RWPE1 (cell line): ENCODE measurements at regions not wholly inside any gene's neighbourhood (a gene's known extent, or its start where the extent isn't known, plus 50 kb on each side); places are given as distances from the start of the nearest gene placed in this dataset.
A peak's percentile ranks its signal among the peaks of the same experiment; 100 is the strongest.
"Not testable (repeated sequence)": the region's sequence is repeated elsewhere in the genome, so short reads cannot be mapped to it uniquely, and the experiment has no call there.

Experiments used
- CTCF ChIA-PET: fragments of 350-600 bp; sonication (Branson Sonifier 250); formaldehyde crosslinking; extraction: SDS; loops from one replicate; lab custom pipeline; 2021; lab: Yijun Ruan, JAX
- POLR2A ChIA-PET: fragments of 400-600 bp; formaldehyde crosslinking; extraction: SDS; loops from one replicate; lab custom pipeline; 2020; ENCODE audit warnings: antibody characterized with exemption; ENCODE audit not compliant: low non-redundant PET; lab: Yijun Ruan, JAX
- DNase-seq: peaks from one replicate; pipeline ENCODE4 v3.0.0; 2012; ENCODE audit warnings: low spot score
- H3K27ac ChIP-seq: fragments of 450-650 bp; 2 replicates; pipeline ENCODE4 v1.5.1; 2017
- CTCF ChIP-seq: fragments of 450-650 bp; conservative IDR thresholded peaks from 2 replicates; pipeline ENCODE4 v1.5.1; 2017; ENCODE audit warnings: low read depth, mild to moderate bottlenecking

GRCh38 chr3:181189556-181189955, 200.0 kb upstream of the DNAJC19 start:
- CTCF ChIA-PET: no interaction called here
- DNase-seq: no peak
- POLR2A ChIA-PET: no interaction called here
- no peak overlapping the region for H3K27ac ChIP-seq
- TF ChIP-seq CTCF: no peak

DNA sequence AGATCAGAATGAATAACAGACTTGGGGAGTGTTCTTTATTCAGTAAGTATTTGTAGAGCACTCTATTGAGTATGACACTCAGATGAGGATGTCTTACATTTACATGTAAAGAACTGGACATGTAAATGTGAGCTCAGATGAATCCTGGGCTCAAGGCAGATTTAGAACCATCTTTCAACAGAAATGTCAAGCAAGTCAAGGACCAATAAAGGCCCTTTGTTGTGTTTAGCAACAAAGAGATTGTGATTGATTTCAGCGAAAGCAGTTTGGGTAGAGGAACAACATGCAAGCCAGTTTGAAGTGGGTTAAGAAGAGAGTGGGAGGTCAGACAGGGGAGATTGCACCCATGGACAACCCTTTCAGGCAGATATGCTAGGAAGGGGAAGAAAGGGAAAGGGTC, 194.2 kb upstream of the DNAJC19 start:
- no peak for DNase-seq
- H3K27ac ChIP-seq: no peak overlapping the region
- ChIA-PET POLR2A (no interaction called here), CTCF (no interaction called here)
- no peak for TF ChIP-seq CTCF

- CTCF ChIA-PET: interaction anchor here (1.0 kb wide), 1 partner anchor 16 kb away, joined by 3 read pairs; no protein-coding TSS in a partner anchor
- H3K27ac ChIP-seq, DNase-seq, POLR2A ChIA-PET: not testable (repeated sequence)
These were observed 193.5 kb upstream of the DNAJC19 start for GRCh38 chr3:181183057-181183456.

DNA sequence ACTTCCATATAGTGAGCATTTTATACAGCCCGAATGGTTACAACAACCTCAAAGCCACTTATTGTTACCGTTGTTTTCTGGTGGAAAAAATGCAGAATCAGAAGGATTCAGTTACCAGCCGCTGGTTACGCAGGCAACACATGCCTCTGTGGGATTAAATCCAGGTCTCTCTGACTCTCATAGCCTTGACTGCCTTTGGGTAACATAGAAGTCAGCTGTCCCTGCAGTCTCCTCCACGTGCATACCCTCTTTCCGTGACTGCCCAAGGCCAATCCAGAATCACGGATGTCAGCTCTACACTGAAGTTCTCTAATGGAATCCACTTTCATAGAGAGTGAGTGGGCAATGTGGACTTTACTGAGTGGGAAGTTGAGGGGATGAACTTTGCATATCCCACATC, 189.5 kb upstream of the DNAJC19 start:
- no peak for DNase-seq
- no peak for TF ChIP-seq CTCF
- POLR2A ChIA-PET: no interaction called here
- CTCF ChIA-PET: no interaction called here
- H3K27ac ChIP-seq: no peak overlapping the region

DNA sequence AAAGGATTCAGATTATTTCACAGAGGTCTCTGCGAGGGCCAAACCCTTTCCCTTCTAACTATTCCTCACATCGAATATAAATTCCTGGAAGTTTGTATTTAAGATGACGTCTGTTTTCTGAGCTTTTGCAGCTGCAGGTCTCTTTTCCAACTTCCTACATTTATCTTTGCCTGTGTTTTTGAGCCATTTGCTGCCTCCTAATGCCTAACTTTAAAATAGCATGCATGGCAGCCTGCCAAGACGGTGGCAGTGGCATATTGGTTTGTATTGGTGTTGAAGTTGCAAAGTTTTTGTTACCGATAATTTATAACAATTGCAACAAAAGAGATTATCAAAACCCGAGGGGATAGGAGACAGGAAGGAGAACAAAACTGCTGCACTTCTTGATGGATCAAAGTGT, 187.1 kb upstream of the DNAJC19 start:
- peak; percentile 45 for TF ChIP-seq CTCF
- DNase-seq: peak; percentile 26
- CTCF ChIA-PET: interaction anchor here (0.6 to 0.9 kb wide), 4 partner anchors 41 to 414 kb away, joined by 3 to 4 read pairs (median 3); no protein-coding TSS in a partner anchor
- POLR2A ChIA-PET: no interaction called here
- H3K27ac ChIP-seq: no peak overlapping the region

DNA sequence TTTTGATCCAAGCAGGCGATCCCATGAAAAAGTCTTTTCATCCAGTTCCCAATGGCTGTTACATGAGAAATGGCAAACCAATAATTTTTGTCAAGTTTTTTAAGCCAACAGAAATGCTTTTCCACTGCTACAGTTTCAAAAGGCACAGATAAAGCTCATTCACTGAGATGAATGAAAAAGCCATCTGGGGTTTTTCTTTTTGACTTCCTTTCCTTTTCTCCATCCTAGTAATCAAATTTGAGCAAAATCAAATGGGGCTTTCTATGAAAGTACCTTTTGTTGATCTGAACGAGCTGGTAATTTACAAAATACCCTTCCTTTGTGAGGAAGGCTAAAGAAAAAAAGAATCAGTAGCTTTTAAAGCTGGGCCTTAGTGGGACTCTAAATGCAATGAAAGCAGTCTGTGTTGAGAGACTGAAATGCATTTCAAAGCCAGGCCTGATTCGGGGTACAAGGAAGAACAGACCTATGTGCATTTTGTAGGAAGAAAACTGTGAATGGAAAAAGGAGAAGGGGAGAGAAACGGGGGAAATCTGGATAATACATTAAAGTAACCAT, 185.2 kb upstream of the DNAJC19 start:
- no peak overlapping the region for H3K27ac ChIP-seq
- POLR2A ChIA-PET: no interaction called here
- DNase-seq: no peak
- TF ChIP-seq CTCF: no peak
- CTCF ChIA-PET: no interaction called here

GRCh38 chr3:181174022-181174421, 184.5 kb upstream of the DNAJC19 start:
- POLR2A ChIA-PET: no interaction called here
- no peak overlapping the region for H3K27ac ChIP-seq
- TF ChIP-seq CTCF: no peak
- DNase-seq: no peak
- CTCF ChIA-PET: no interaction called here
